ENCODE measurements at regions not wholly inside any gene's neighbourhood (a gene's known extent, or its start where the extent isn't known, plus 50 kb on each side); places are given as distances from the start of the nearest gene placed in this dataset.

- TF ChIP-seq, protein P1, sequence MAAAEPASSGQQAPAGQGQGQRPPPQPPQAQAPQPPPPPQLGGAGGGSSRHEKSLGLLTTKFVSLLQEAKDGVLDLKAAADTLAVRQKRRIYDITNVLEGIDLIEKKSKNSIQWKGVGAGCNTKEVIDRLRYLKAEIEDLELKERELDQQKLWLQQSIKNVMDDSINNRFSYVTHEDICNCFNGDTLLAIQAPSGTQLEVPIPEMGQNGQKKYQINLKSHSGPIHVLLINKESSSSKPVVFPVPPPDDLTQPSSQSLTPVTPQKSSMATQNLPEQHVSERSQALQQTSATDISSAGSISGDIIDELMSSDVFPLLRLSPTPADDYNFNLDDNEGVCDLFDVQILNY (CRISPR knock-in tag; conservative IDR thresholded peaks at IDR 0.05), result no peak
- TF ChIP-seq ZNF367 (CRISPR knock-in tag; IDR thresholded peaks at IDR 0.05; ENCODE audit: borderline replicate concordance), result no peak
- no peak for TF ChIP-seq ESRRA (CRISPR knock-in tag; IDR thresholded peaks at IDR 0.05; ENCODE audit: low read depth)
- no peak for TF ChIP-seq ZHX1 (CRISPR knock-in tag; IDR thresholded peaks at IDR 0.05; ENCODE audit: low read depth)
- no peak for TF ChIP-seq ZFX (CRISPR knock-in tag; IDR thresholded peaks at IDR 0.05; ENCODE audit: low read depth)
- no peak for TF ChIP-seq PRMT3 (CRISPR knock-in tag; IDR thresholded peaks at IDR 0.05; ENCODE audit: borderline replicate concordance, low read depth)
Measured at GRCh38 chr4:127347936-127348335, 284.8 kb upstream of the INTU start (continued).

- in situ Hi-C loops (cut with HindIII; ENCODE audit: extremely low pct_ligation_motif_present, low pct_unique_long_range_greater_than_20kb), result no loop called here
- ChIA-PET POLR2A (no interaction called here), CTCF (ENCODE audit: low intra/inter-chr PET ratio, low total read pairs) (no interaction called here)
- no peak for TF ChIP-seq EP300 (IDR thresholded peaks at IDR 0.05; ENCODE audit: low read depth in 2 of 2, low read length in 2 of 2)
- TF ChIP-seq EP300 (CRISPR knock-in tag; IDR thresholded peaks at IDR 0.05; ENCODE audit: borderline replicate concordance), result no peak
- no peak for TF ChIP-seq HHEX (CRISPR knock-in tag; IDR thresholded peaks at IDR 0.05)
- no peak for TF ChIP-seq ARID4A (CRISPR knock-in tag; IDR thresholded peaks at IDR 0.05; ENCODE audit: borderline replicate concordance)
- TF ChIP-seq ZNF10 (CRISPR knock-in tag; IDR thresholded peaks at IDR 0.05; ENCODE audit: borderline replicate concordance, low read depth), result no peak
Measured at GRCh38 chr4:127352220-127353113, 280.3 kb upstream of the INTU start.

More at GRCh38 chr4:127352220-127353113, 280.3 kb upstream of the INTU start:
- FAIRE-seq, result no peak
- H3K9ac ChIP-seq (ENCODE audit: insufficient read depth, low read depth, low read length), result no peak overlapping the region
- peak; percentile 53; the same call in 2 of the 3 replicates for ATAC-seq
- no peak for DNase-seq (ENCODE audit: low spot score)
- H3K4me3 ChIP-seq (replicated peaks in 1 of 3; ENCODE audit: insufficient read depth in 1 of 3, low read depth in 2 of 3, low read length in 3 of 3), result no peak overlapping the region
- no peaks in the 10 kb centered on the region for H3K79me2 ChIP-seq (ENCODE audit: insufficient read depth, low read length)
- H3K27me3 ChIP-seq (ENCODE audit: control insufficient read depth in 1 of 2, insufficient read depth in 2 of 2, low read length in 2 of 2), result no peaks in the 10 kb centered on the region; a peak in 1 of 5 replicates
- no peaks in the 10 kb centered on the region for H4K20me1 ChIP-seq (ENCODE audit: insufficient read depth, low read length)
- H3K36me3 ChIP-seq (replicated peaks in 1 of 2; ENCODE audit: control insufficient read depth in 1 of 2, insufficient read depth in 2 of 2, low read length in 2 of 2), result no peaks in the 10 kb centered on the region
- 19% methylated on average over 7 of the region's 7 CpGs for WGBS (ENCODE audit: low lambda C conversion rate)
- no peak overlapping the region for H3K4me2 ChIP-seq (ENCODE audit: low read depth, low read length)
- intact Hi-C loops (cut with micrococcal nuclease; ENCODE audit: unreplicated experiment), result no loop called here
- no TSS peak for BruUV-seq (replicated peaks)
- no peak overlapping the region for H2AFZ ChIP-seq (ENCODE audit: low read length)
- H3K4me1 ChIP-seq (ENCODE audit: insufficient read depth, low read length), result no peaks in the 10 kb centered on the region
- no peaks in the 10 kb centered on the region for H3K9me3 ChIP-seq (ENCODE audit: low read length)
- H3K27ac ChIP-seq (ENCODE audit: extremely low read length, insufficient read depth, low read length), result no peak overlapping the region
